ENCODE measurements at regions not wholly inside any gene's neighbourhood (a gene's known extent, or its start where the extent isn't known, plus 50 kb on each side); places are given as distances from the start of the nearest gene placed in this dataset.

- ChIA-PET CTCF (no interaction called here), POLR2A (ENCODE audit: unreplicated experiment) (no interaction called here)
- Histone ChIP-seq H2BK15ac (ENCODE audit: low read depth, low read length) (no peak overlapping the region), H2AK9ac (replicated peaks; ENCODE audit: low read depth, low read length, poor library complexity) (no peak overlapping the region), H3K56ac (ENCODE audit: extremely low read depth, insufficient read depth, low read length) (no peak overlapping the region), H4K5ac (ENCODE audit: low read depth, low read length) (no peak overlapping the region), H3K36me3 (ENCODE audit: control insufficient read depth, insufficient read depth, low read length) (no peaks in the 10 kb centered on the region), H3K9ac (ENCODE audit: low read depth, low read length) (no peak overlapping the region), H3K9me1 (ENCODE audit: insufficient read depth, low read length) (peaks cover 3% of the 10 kb centered on the region; the same call in 1 of the 2 replicates), H2BK5ac (ENCODE audit: low read depth, low read length, poor library complexity, severe bottlenecking) (no peak overlapping the region), H3K14ac (replicated peaks; ENCODE audit: low read depth, low read length) (no peak overlapping the region), H3K27ac (ENCODE audit: insufficient read depth, low read length) (no peak overlapping the region), H2AK5ac (ENCODE audit: low read depth, low read length) (no peak overlapping the region), H4K91ac (ENCODE audit: insufficient read depth, low read depth, low read length) (no peak overlapping the region), H3K23ac (ENCODE audit: low read depth, low read length) (no peak overlapping the region), H3K27me3 (ENCODE audit: control insufficient read depth, insufficient read depth, low read length) (peaks cover 2% of the 10 kb centered on the region; the same call in 1 of the 2 replicates), H3K4me2 (ENCODE audit: low read depth, low read length) (no peak overlapping the region), H3K4me3 (ENCODE audit: insufficient read depth, low read depth, low read length) (no peak overlapping the region), H3K4me1 (ENCODE audit: control insufficient read depth, insufficient read depth, low read length) (no peaks in the 10 kb centered on the region), H3K79me1 (ENCODE audit: low read depth in 1 of 2, low read length in 2 of 2) (no peaks in the 10 kb centered on the region), H4K8ac (ENCODE audit: low read depth in 2 of 2, low read length in 2 of 2) (no peak overlapping the region), H2BK20ac (ENCODE audit: low read depth, low read length) (no peak overlapping the region), H4K20me1 (ENCODE audit: insufficient read depth, low read length) (no peaks in the 10 kb centered on the region), H3K4ac (ENCODE audit: low read depth, low read length) (no peak overlapping the region), H3K9me3 (ENCODE audit: control insufficient read depth, insufficient read depth, low read length) (no peaks in the 10 kb centered on the region), H3K18ac (ENCODE audit: low read depth, low read length) (no peak overlapping the region), H2AFZ (replicated peaks; ENCODE audit: low read length, poor library complexity) (no peak overlapping the region), H2BK120ac (ENCODE audit: low read depth, low read length) (no peak overlapping the region)
- no peak for ATAC-seq (ENCODE audit: low read depth)
- intact Hi-C loops (cut with micrococcal nuclease): no loop called here
- in situ Hi-C loops (cut with MboI; ENCODE audit: low sequenced_read_pairs): loop anchor here (25.0 kb wide), 1 partner anchor 1032 kb away; the partner anchor contains the start of gene IGFBP3
- dilution Hi-C loops (cut with HindIII; ENCODE audit: low sequenced_read_pairs, unreplicated experiment): no loop called here
- no peak for DNase-seq
- WGBS, 2 experiments (ENCODE audit: extremely low coverage in 2 of 2, insufficient read length in 1 of 2): 100% methylated on average over 1 of the region's 3 CpGs; no CpG with 5 or more reads in 1 of the 2 experiments
- no TSS peak for BruUV-seq (replicated peaks)
- no peak for TF ChIP-seq MXI1 (IDR thresholded peaks at IDR 0.05; ENCODE audit: borderline replicate concordance, low read depth, low read length)
- no peak for TF ChIP-seq RFX5 (IDR thresholded peaks at IDR 0.05; ENCODE audit: low read depth, low read length)
- no peak for TF ChIP-seq CEBPB (IDR thresholded peaks at IDR 0.05; ENCODE audit: low read depth, low read length)
- TF ChIP-seq FOS (IDR thresholded peaks at IDR 0.05; ENCODE audit: low read depth, low read length): no peak
- TF ChIP-seq POLR2A (IDR thresholded peaks at IDR 0.05; ENCODE audit: low read depth, low read length): no peak
- TF ChIP-seq ELK1 (IDR thresholded peaks at IDR 0.05; ENCODE audit: borderline replicate concordance, low read depth, low read length): no peak
- no peak for TF ChIP-seq CHD1 (IDR thresholded peaks at IDR 0.05; ENCODE audit: low read depth, low read length)
- TF ChIP-seq MAZ (IDR thresholded peaks at IDR 0.05; ENCODE audit: borderline replicate concordance, low read depth, low read length): no peak
- TF ChIP-seq SMC3 (IDR thresholded peaks at IDR 0.05; ENCODE audit: low read depth, low read length): no peak
- TF ChIP-seq RCOR1 (IDR thresholded peaks at IDR 0.05; ENCODE audit: insufficient replicate concordance, low read length): no peak
- TF ChIP-seq NFE2L2 (IDR thresholded peaks at IDR 0.05; ENCODE audit: low read depth, low read length): no peak
- no peak for TF ChIP-seq RAD21 (IDR thresholded peaks at IDR 0.05; ENCODE audit: low read length)
- TF ChIP-seq BHLHE40 (IDR thresholded peaks at IDR 0.05; ENCODE audit: low read depth, low read length): no peak
- TF ChIP-seq CTCF (conservative IDR thresholded peaks at IDR 0.05; ENCODE audit: low read depth, low read length): no peak
- no peak for TF ChIP-seq USF2 (IDR thresholded peaks at IDR 0.05; ENCODE audit: low read depth, low read length)
- TF ChIP-seq MAFK (IDR thresholded peaks at IDR 0.05; ENCODE audit: low read depth, low read length): no peak
These were observed 637.9 kb downstream of the TNS3 start for GRCh38 chr7:46943996-46944395.

Measured in IMR-90 (cell line).